Naive thymus-derived CD4-positive, alpha-beta T cell (primary cell): ENCODE measurements at regions not wholly inside any gene's neighbourhood (a gene's known extent, or its start where the extent isn't known, plus 50 kb on each side); places are given as distances from the start of the nearest gene placed in this dataset.

Source experiments
- ATAC-seq: fragments of 150-1000 bp; cut with Tn5 transposase; 2 replicates; pipeline ENCODE4 v1.10.0; 2021; ENCODE audit warnings: mild to moderate bottlenecking, moderate library complexity
- CTCF ChIA-PET: fragments of 350-600 bp; sonication (Branson Sonifier 250); formaldehyde crosslinking; loops from one replicate; lab custom pipeline; 2021; ENCODE audit warnings: antibody characterized with exemption; lab: Charles Lee
- POLR2A ChIA-PET: fragments of 350-600 bp; sonication (Branson Sonifier 250); formaldehyde crosslinking; loops from one replicate; lab custom pipeline; 2021; ENCODE audit warnings: antibody characterized with exemption, inconsistent platforms; lab: Charles Lee
- DNase-seq, 9 donors: peaks; one replicate each; pipeline versions ENCODE4 v3.0.0 to v3.0.0-alpha.2; 2020 to 2022; ENCODE audit warnings: mixed read lengths in 1 of 9
- H3K27ac ChIP-seq: one replicate; pipeline ENCODE4 v1.7.0; 2013; ENCODE audit warnings: mild to moderate bottlenecking, low read depth, low read length, moderate library complexity
- H3K27me3 ChIP-seq, 2 donors: one replicate each; pipeline ENCODE4 v1.7.0; 2013; ENCODE audit warnings: low read length in 2 of 2, mild to moderate bottlenecking in 2 of 2, moderate library complexity in 2 of 2; ENCODE audit not compliant: control insufficient read depth in 2 of 2, insufficient read depth in 2 of 2
- H3K36me3 ChIP-seq, 3 experiments: 1 replicate in 2 of 3; 2 replicates in 1 of 3; pipeline ENCODE4 v1.7.0; 2013; ENCODE audit warnings: low read length in 3 of 3, mild to moderate bottlenecking in 3 of 3, moderate library complexity in 1 of 3; ENCODE audit not compliant: insufficient read depth in 3 of 3, control insufficient read depth in 2 of 3
- H3K4me1 ChIP-seq, 2 donors: one replicate each; pipeline ENCODE4 v1.7.0; 2013; ENCODE audit warnings: low read length in 2 of 2, mild to moderate bottlenecking in 2 of 2, moderate library complexity in 1 of 2; ENCODE audit not compliant: control insufficient read depth in 2 of 2, insufficient read depth in 2 of 2
- H3K4me3 ChIP-seq: 2 replicates; pipeline ENCODE4 v1.7.0; 2013; ENCODE audit warnings: mild to moderate bottlenecking, low read length
- H3K9me3 ChIP-seq, 3 experiments: 1 replicate in 2 of 3; 2 replicates in 1 of 3; pipeline ENCODE4 v1.7.0; 2013; ENCODE audit warnings: low read length in 3 of 3; ENCODE audit not compliant: control insufficient read depth in 2 of 3
- H3K27ac Mint-ChIP-seq, 9 donors: one replicate each; pipeline ENCODE4 v1.8.0; 2020 to 2022; ENCODE audit warnings: mixed read lengths in 9 of 9, mild to moderate bottlenecking in 8 of 9, moderate library complexity in 5 of 9, inconsistent platforms in 2 of 9
- H3K27me3 Mint-ChIP-seq, 5 donors: one replicate each; pipeline ENCODE4 v1.8.0; 2021 to 2022; ENCODE audit warnings: mixed read lengths in 5 of 5, mild to moderate bottlenecking in 1 of 5
- H3K36me3 Mint-ChIP-seq, 5 donors: one replicate each; pipeline ENCODE4 v1.8.0; 2020 to 2022; ENCODE audit warnings: mixed read lengths in 5 of 5, mild to moderate bottlenecking in 3 of 5, inconsistent platforms in 1 of 5
- H3K4me1 Mint-ChIP-seq, 7 donors: one replicate each; pipeline ENCODE4 v1.8.0; 2020 to 2022; ENCODE audit warnings: mixed read lengths in 7 of 7, mild to moderate bottlenecking in 3 of 7, inconsistent platforms in 1 of 7
- H3K4me3 Mint-ChIP-seq, 10 donors: one replicate each; pipeline ENCODE4 v1.8.0; 2020 to 2022; ENCODE audit warnings: mild to moderate bottlenecking in 10 of 10, mixed read lengths in 10 of 10, moderate library complexity in 6 of 10, inconsistent platforms in 2 of 10
- H3K9me3 Mint-ChIP-seq, 11 donors: one replicate each; pipeline ENCODE4 v1.8.0; 2020 to 2022; ENCODE audit warnings: mixed read lengths in 11 of 11, mild to moderate bottlenecking in 4 of 11, inconsistent platforms in 1 of 11, moderate library complexity in 1 of 11
- intact Hi-C, 2 donors: fragments of 100-400 bp; cut with micrococcal nuclease; formaldehyde crosslinking; loops; one replicate each; pipeline ENCODE4 v1.15.1; 2023

DNA sequence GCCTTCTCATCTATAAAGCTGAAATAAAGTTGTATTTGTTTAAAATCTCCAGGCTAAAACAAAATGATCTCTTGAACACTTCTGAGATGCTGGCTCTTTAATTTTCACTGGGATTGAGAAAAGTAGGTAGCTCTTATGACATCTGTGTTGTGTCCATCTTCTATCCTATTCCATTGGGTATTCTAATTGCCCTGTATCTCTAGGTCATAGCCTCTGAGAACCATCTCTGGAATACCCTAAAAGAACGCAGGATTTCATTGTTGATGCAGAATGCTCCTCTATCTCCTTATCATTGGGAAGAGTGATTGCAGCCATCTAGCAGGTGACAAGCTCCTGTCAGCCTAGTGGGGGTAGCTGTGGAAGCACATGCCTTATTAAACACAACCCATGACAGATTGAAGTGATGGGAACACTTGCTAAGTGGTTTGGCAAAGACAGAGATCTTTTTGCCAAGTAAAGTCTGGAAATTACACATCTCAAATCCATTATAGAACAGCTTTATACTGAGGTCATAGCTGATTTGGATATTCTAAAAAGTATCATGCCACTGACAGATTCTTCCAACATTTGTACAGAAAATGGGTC lies 178.2 kb downstream of the TDRD15 start:
- Histone ChIP-seq H3K9me3 (no peaks in the 10 kb centered on the region), H3K4me1 (no peaks in the 10 kb centered on the region), H3K27me3 (no peaks in the 10 kb centered on the region), H3K27ac (no peak overlapping the region), H3K4me3 (no peak overlapping the region), H3K36me3 (no peaks in the 10 kb centered on the region)
- ATAC-seq (no peak), DNase-seq (no peak)
- no peaks in the 10 kb centered on the region for H3K4me1 Mint-ChIP-seq
- ChIA-PET CTCF (no interaction called here), POLR2A (no interaction called here)
- peaks cover 0 to 2% (median 0%) of the 10 kb centered on the region in 11 donors for H3K9me3 Mint-ChIP-seq
- H3K27ac Mint-ChIP-seq, result no peak overlapping the region
- no peaks in the 10 kb centered on the region for H3K36me3 Mint-ChIP-seq
- H3K4me3 Mint-ChIP-seq, result no peak overlapping the region
- peaks cover 0 to 14% (median 0%) of the 10 kb centered on the region in 5 donors for H3K27me3 Mint-ChIP-seq
- intact Hi-C loops, result no loop called here

DNA sequence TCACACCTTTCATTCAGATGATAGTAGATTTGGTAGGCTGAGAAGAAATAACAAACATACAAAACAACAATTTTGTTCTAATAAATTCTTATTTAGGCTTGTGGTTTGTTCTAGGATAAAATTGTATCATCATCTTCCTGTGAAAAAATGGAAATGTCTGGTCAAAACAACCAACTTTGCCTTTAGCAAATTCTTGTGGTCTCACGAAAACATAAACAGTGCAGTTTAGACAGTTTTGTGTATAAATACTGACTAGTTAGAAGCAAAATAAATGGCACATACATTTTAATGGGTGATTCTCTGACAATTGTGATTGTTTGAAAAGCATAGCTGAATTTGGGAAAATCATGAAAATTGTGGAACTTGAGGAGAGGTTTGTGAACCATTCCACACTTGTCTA lies 180.1 kb downstream of the TDRD15 start:
- POLR2A ChIA-PET, result no interaction called here
- no peak overlapping the region for H3K27ac ChIP-seq
- no peak overlapping the region for H3K27ac Mint-ChIP-seq
- no peak for ATAC-seq
- H3K36me3 ChIP-seq, result no peaks in the 10 kb centered on the region
- no peak for DNase-seq
- H3K4me3 Mint-ChIP-seq, result no peak overlapping the region
- H3K36me3 Mint-ChIP-seq, result no peaks in the 10 kb centered on the region
- intact Hi-C loops, result no loop called here
- H3K4me1 Mint-ChIP-seq, result no peaks in the 10 kb centered on the region
- no peaks in the 10 kb centered on the region for H3K9me3 Mint-ChIP-seq
- no peaks in the 10 kb centered on the region for H3K4me1 ChIP-seq
- H3K4me3 ChIP-seq, result no peak overlapping the region
- H3K9me3 ChIP-seq, result no peaks in the 10 kb centered on the region
- H3K27me3 Mint-ChIP-seq, result peaks cover 0 to 4% (median 0%) of the 10 kb centered on the region in 5 donors
- H3K27me3 ChIP-seq, result no peaks in the 10 kb centered on the region
- CTCF ChIA-PET, result no interaction called here

DNA sequence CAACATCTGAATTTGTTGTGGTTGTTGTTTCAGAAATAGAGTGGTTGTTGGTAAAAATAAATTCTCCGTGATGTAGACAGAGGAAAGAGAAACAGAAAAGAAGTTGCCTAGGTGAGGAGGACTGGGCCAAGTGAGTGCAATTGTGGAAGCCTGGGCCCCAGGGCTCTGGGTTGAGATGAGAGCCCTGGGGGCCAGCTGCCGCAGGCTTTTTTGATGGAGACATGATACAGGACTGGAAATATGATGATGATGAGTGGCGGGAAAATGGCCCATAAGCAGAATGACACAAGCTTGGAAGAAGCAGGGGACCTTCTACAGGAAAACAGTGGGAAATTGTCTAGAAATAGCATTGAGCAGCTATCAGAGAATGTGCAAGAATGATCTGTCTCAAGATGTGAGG lies 181.8 kb downstream of the TDRD15 start:
- H3K4me1 ChIP-seq, result no peaks in the 10 kb centered on the region
- H3K4me3 ChIP-seq, result no peak overlapping the region
- ChIA-PET POLR2A (no interaction called here), CTCF (no interaction called here)
- Mint-ChIP-seq H3K4me1 (no peaks in the 10 kb centered on the region), H3K4me3 (no peak overlapping the region), H3K27me3 (peaks cover 0 to 3% (median 0%) of the 10 kb centered on the region in 5 donors), H3K9me3 (no peaks in the 10 kb centered on the region), H3K36me3 (no peaks in the 10 kb centered on the region), H3K27ac (no peak overlapping the region)
- no peaks in the 10 kb centered on the region for H3K27me3 ChIP-seq
- no peaks in the 10 kb centered on the region for H3K9me3 ChIP-seq
- no peaks in the 10 kb centered on the region for H3K36me3 ChIP-seq
- DNase-seq, result no peak
- ATAC-seq, result no peak
- no peak overlapping the region for H3K27ac ChIP-seq
- intact Hi-C loops, result no loop called here

DNA sequence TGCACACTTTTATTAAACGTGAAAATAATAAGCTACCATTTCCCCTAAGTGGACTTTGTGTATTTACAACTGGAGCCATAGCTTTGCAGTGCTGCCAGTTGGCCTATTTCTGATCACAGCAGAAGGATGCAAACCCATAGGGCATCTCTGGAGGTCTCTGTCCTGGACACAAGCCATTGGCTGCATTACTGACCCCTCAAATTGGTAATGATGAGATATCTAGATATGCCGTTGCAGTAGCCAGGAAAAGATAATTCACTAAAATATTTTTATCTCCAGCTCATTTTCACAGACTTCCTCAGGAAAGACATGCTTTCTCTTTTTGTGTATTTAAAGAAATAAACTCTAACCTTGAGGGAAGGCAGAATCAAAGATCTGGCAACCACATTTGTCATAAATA lies 182.5 kb downstream of the TDRD15 start:
- peaks cover 0 to under 1% (median 0%) of the 10 kb centered on the region in 5 donors for H3K27me3 Mint-ChIP-seq
- Histone ChIP-seq H3K27ac (no peak overlapping the region), H3K4me3 (no peak overlapping the region), H3K4me1 (no peaks in the 10 kb centered on the region), H3K36me3 (no peaks in the 10 kb centered on the region), H3K27me3 (no peaks in the 10 kb centered on the region), H3K9me3 (no peaks in the 10 kb centered on the region)
- no peak overlapping the region for H3K4me3 Mint-ChIP-seq
- ChIA-PET CTCF (no interaction called here), POLR2A (no interaction called here)
- intact Hi-C loops, result no loop called here
- DNase-seq (no peak), ATAC-seq (no peak)
- H3K4me1 Mint-ChIP-seq, result no peaks in the 10 kb centered on the region
- no peaks in the 10 kb centered on the region for H3K9me3 Mint-ChIP-seq
- H3K27ac Mint-ChIP-seq, result no peak overlapping the region
- H3K36me3 Mint-ChIP-seq, result no peaks in the 10 kb centered on the region

DNA sequence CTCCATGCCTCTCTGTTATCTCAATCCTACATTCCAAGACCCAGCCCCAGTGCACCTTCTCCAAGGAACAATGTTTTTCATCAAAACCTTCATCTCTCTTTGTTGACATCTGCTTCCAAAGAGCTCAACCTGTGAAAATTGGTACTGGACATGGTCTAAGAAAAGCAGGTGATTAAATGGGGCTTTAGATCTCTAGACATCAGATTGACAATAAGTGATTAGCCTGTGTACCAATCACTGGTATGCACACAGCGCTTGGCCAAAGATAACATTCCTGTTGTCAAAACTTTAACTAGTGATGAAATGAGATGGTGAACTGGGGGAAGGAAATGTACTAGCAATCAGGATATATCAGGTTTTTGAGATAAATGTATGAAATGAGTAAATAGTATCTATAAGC lies 183.3 kb downstream of the TDRD15 start:
- ChIA-PET POLR2A (no interaction called here), CTCF (no interaction called here)
- no peaks in the 10 kb centered on the region for H3K36me3 Mint-ChIP-seq
- ATAC-seq (no peak), DNase-seq (no peak)
- H3K4me1 Mint-ChIP-seq, result no peaks in the 10 kb centered on the region
- no peaks in the 10 kb centered on the region for H3K36me3 ChIP-seq
- H3K9me3 ChIP-seq, result no peaks in the 10 kb centered on the region
- H3K27ac ChIP-seq, result no peak overlapping the region
- no peak overlapping the region for H3K4me3 ChIP-seq
- no peak overlapping the region for H3K27ac Mint-ChIP-seq
- no peaks in the 10 kb centered on the region for H3K27me3 Mint-ChIP-seq
- no peaks in the 10 kb centered on the region for H3K4me1 ChIP-seq
- no peak overlapping the region for H3K4me3 Mint-ChIP-seq
- intact Hi-C loops, result no loop called here
- no peaks in the 10 kb centered on the region for H3K9me3 Mint-ChIP-seq
- H3K27me3 ChIP-seq, result no peaks in the 10 kb centered on the region

DNA sequence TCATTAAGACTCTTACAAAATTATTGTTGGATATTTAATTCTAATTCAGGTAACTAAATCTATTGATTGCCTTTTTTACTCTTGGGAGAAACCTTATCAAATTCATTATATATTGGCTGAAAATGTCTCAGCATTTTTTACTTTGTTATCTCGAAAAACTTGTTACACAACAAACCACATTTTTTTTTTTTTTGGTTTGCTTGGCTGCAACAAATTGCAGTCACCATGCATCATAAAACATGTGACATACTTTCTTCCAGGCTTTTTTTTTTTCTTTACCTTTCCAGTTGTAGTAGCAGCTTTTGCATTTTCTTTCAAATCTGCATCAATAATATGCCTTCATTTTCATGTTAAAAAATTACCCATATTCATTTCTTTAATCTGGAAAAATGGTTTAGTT lies 186.7 kb downstream of the TDRD15 start:
- no peaks in the 10 kb centered on the region for H3K27me3 ChIP-seq
- Mint-ChIP-seq H3K36me3 (no peaks in the 10 kb centered on the region), H3K4me1 (no peaks in the 10 kb centered on the region), H3K9me3 (peaks cover 0 to 6% (median 0%) of the 10 kb centered on the region in 11 donors), H3K4me3 (no peak overlapping the region), H3K27ac (no peak overlapping the region), H3K27me3 (peaks cover 0 to 4% (median 0%) of the 10 kb centered on the region in 5 donors)
- intact Hi-C loops, result loop anchor here in 1 of 2 donors (10.0 kb wide), 1 partner anchor 646 kb away; the partner anchor contains the start of gene GDF7
- no peaks in the 10 kb centered on the region for H3K4me1 ChIP-seq
- no peak overlapping the region for H3K27ac ChIP-seq
- H3K9me3 ChIP-seq, result no peaks in the 10 kb centered on the region
- DNase-seq (no peak), ATAC-seq (no peak)
- H3K36me3 ChIP-seq, result no peaks in the 10 kb centered on the region
- ChIA-PET CTCF (no interaction called here), POLR2A (no interaction called here)
- H3K4me3 ChIP-seq, result no peak overlapping the region

DNA sequence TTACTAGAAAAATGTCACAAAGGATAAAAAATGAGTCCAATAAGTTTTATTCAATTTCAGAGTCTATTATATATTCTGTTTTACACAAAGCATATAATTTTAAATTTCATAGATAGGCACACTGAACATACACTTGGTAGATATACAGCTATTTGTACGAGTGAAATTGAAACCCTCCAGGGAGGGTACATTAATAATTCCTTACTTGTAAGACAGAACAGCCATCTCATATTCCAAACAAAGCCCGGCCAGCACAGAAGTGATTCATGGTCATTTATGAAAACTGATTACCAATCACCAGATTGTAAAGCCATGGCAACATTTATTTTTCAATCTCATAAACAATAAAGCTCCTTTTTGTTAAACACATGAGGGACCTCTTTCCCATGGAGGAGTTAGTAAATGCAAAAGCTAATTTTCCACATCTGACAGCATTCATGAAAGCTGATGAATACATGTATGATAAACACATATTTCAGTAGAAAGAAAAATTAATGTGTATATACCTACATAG lies 190.6 kb downstream of the TDRD15 start:
- Mint-ChIP-seq H3K9me3 (peaks cover 0 to 6% (median 0%) of the 10 kb centered on the region in 11 donors), H3K36me3 (no peaks in the 10 kb centered on the region), H3K4me1 (peaks cover 0 to 1% (median 0%) of the 10 kb centered on the region in 7 donors), H3K27ac (no peak overlapping the region), H3K4me3 (no peak overlapping the region), H3K27me3 (peaks cover 0 to 12% (median 0%) of the 10 kb centered on the region in 5 donors)
- H3K9me3 ChIP-seq, result no peaks in the 10 kb centered on the region
- POLR2A ChIA-PET, result no interaction called here
- H3K27me3 ChIP-seq, result no peaks in the 10 kb centered on the region
- no peak overlapping the region for H3K4me3 ChIP-seq
- ATAC-seq (no peak), DNase-seq (no peak)
- no peak overlapping the region for H3K27ac ChIP-seq
- H3K4me1 ChIP-seq, result no peaks in the 10 kb centered on the region
- CTCF ChIA-PET, result no interaction called here
- H3K36me3 ChIP-seq, result no peaks in the 10 kb centered on the region
- intact Hi-C loops, result loop anchor here in 1 of 2 donors (10.0 kb wide), 1 partner anchor 650 kb away; the partner anchor contains the start of gene GDF7
